ENCODE measurements at regions not wholly inside any gene's neighbourhood (a gene's known extent, or its start where the extent isn't known, plus 50 kb on each side); places are given as distances from the start of the nearest gene placed in this dataset.

GRCh38 chr1:116856312-116856711, 53.4 kb upstream of the PTGFRN start:
- Histone ChIP-seq H3K36me3 (no peaks in the 10 kb centered on the region), H3K4me3 (no peak overlapping the region), H3K9me3 (no peaks in the 10 kb centered on the region), H3K27me3 (no peaks in the 10 kb centered on the region), H3K4me1 (peaks cover 2 to 36% (median 34%) of the 10 kb centered on the region in 4 donors), H3K27ac (no peak overlapping the region)
- 88 to 96% methylated on average over 3 of the region's 3 CpGs for WGBS, 2 donors
- TF ChIP-seq POLR2AphosphoS5 (IDR thresholded peaks at IDR 0.05), result no peak
- TF ChIP-seq, protein P1, sequence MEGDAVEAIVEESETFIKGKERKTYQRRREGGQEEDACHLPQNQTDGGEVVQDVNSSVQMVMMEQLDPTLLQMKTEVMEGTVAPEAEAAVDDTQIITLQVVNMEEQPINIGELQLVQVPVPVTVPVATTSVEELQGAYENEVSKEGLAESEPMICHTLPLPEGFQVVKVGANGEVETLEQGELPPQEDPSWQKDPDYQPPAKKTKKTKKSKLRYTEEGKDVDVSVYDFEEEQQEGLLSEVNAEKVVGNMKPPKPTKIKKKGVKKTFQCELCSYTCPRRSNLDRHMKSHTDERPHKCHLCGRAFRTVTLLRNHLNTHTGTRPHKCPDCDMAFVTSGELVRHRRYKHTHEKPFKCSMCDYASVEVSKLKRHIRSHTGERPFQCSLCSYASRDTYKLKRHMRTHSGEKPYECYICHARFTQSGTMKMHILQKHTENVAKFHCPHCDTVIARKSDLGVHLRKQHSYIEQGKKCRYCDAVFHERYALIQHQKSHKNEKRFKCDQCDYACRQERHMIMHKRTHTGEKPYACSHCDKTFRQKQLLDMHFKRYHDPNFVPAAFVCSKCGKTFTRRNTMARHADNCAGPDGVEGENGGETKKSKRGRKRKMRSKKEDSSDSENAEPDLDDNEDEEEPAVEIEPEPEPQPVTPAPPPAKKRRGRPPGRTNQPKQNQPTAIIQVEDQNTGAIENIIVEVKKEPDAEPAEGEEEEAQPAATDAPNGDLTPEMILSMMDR (IDR thresholded peaks at IDR 0.05), result no peak
- no peak for TF ChIP-seq EP300 (IDR thresholded peaks at IDR 0.05)
- TF ChIP-seq POLR2A (IDR thresholded peaks at IDR 0.05), result no peak
- DNase-seq, result no peak
- intact Hi-C loops (cut with DNase I), result no loop called here

DNA sequence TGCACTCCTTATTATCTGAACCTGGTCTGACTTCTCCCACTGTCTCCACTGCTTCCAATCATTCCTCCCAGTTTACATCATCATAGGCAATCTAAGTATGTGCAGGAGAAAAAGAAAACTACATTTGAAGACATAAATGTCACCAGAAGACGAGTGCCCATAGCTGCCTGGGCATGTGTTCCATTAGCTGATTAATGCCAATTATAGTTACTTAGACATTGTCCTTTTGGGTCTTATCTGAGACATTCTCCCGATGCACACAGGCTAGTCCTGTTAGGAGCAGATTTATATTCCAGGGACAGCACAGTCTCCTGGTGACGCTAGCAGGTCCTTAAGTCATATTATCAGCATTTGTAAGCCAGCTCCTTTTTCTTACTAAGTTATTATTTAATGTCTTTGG, 52.6 kb upstream of the PTGFRN start:
- 97% methylated on average over 3 of the region's 3 CpGs for WGBS, 2 donors
- peaks cover 2 to 36% (median 34%) of the 10 kb centered on the region in 4 donors for H3K4me1 ChIP-seq
- no peaks in the 10 kb centered on the region for H3K36me3 ChIP-seq
- TF ChIP-seq EP300 (IDR thresholded peaks at IDR 0.05), result no peak
- TF ChIP-seq, protein P1 (IDR thresholded peaks at IDR 0.05), result no peak
- TF ChIP-seq POLR2AphosphoS5 (IDR thresholded peaks at IDR 0.05), result no peak
- no peak for TF ChIP-seq POLR2A (IDR thresholded peaks at IDR 0.05)
- no peak for DNase-seq
- H3K27ac ChIP-seq, result no peak overlapping the region
- H3K9me3 ChIP-seq, result no peaks in the 10 kb centered on the region
- H3K27me3 ChIP-seq, result no peaks in the 10 kb centered on the region
- H3K4me3 ChIP-seq, result no peak overlapping the region
- intact Hi-C loops (cut with DNase I), result no loop called here
